Neuronal stem cell (in vitro differentiated cells): ENCODE measurements at regions not wholly inside any gene's neighbourhood (a gene's known extent, or its start where the extent isn't known, plus 50 kb on each side); places are given as distances from the start of the nearest gene placed in this dataset.
"Not testable (repeated sequence)": the region's sequence is repeated elsewhere in the genome, so short reads cannot be mapped to it uniquely, and the experiment has no call there.

Experiments
- DNase-seq: peaks from one replicate; pipeline ENCODE4 v3.0.0-alpha.2; 2013; ENCODE audit warnings: low spot score
- H2AFZ ChIP-seq: one replicate; pipeline ENCODE4 v1.6.1; 2013; ENCODE audit warnings: mild to moderate bottlenecking, low read length, inconsistent platforms
- H2AK5ac ChIP-seq: 2 replicates; pipeline ENCODE4 v1.6.1; 2013; ENCODE audit warnings: low read depth, mild to moderate bottlenecking, inconsistent platforms, low read length, moderate library complexity, mixed read lengths
- H2BK120ac ChIP-seq: 2 replicates; pipeline ENCODE4 v1.6.1; 2013; ENCODE audit warnings: low read depth, mild to moderate bottlenecking, inconsistent platforms, low read length, moderate library complexity, mixed read lengths
- H2BK12ac ChIP-seq: one replicate; pipeline ENCODE4 v1.6.1; 2013; ENCODE audit warnings: low read length, inconsistent platforms
- H2BK15ac ChIP-seq: 2 replicates; pipeline ENCODE4 v1.6.1; 2013; ENCODE audit warnings: mild to moderate bottlenecking, low read length, inconsistent platforms, mixed read lengths
- H2BK5ac ChIP-seq: one replicate; pipeline ENCODE4 v1.6.1; 2013; ENCODE audit warnings: inconsistent platforms, mild to moderate bottlenecking, low read length, moderate library complexity
- H3K14ac ChIP-seq: one replicate; pipeline ENCODE4 v1.6.1; 2013; ENCODE audit warnings: low read length, inconsistent platforms
- H3K18ac ChIP-seq: 2 replicates; pipeline ENCODE4 v1.6.1; 2013; ENCODE audit warnings: low read length, inconsistent platforms
- H3K23ac ChIP-seq: 2 replicates; pipeline ENCODE4 v1.6.1; 2013; ENCODE audit warnings: low read depth, mild to moderate bottlenecking, mixed read lengths, low read length, inconsistent platforms; ENCODE audit not compliant: poor library complexity
- H3K27ac ChIP-seq: replicated peaks from 3 replicates; pipeline ENCODE4 v1.5.1; 2013; ENCODE audit warnings: low read length, inconsistent platforms
- H3K27me3 ChIP-seq, 3 experiments: 2 replicates each; pipeline ENCODE4 v1.6.1; 2013; ENCODE audit warnings: low read length in 3 of 3, mild to moderate bottlenecking in 2 of 3, inconsistent platforms in 1 of 3, low read depth in 1 of 3, mixed read lengths in 1 of 3, moderate library complexity in 1 of 3; ENCODE audit not compliant: control insufficient read depth in 3 of 3, insufficient read depth in 3 of 3
- H3K36me3 ChIP-seq, 2 donors: replicated peaks in 1 of 2; 2 replicates each; pipeline ENCODE4 v1.6.1; 2013; ENCODE audit warnings: low read length in 2 of 2; ENCODE audit not compliant: control insufficient read depth in 2 of 2, insufficient read depth in 2 of 2
- H3K4ac ChIP-seq: 2 replicates; pipeline ENCODE4 v1.6.1; 2013; ENCODE audit warnings: inconsistent platforms, mild to moderate bottlenecking, low read length, moderate library complexity
- H3K4me1 ChIP-seq, 2 donors: 1 replicate in 1 of 2; 2 replicates in 1 of 2; pipeline ENCODE4 v1.6.1; 2013; ENCODE audit warnings: low read length in 2 of 2, low read depth in 1 of 2; ENCODE audit not compliant: control insufficient read depth in 2 of 2, insufficient read depth in 1 of 2
- H3K4me2 ChIP-seq: one replicate; pipeline ENCODE4 v1.6.1; 2013; ENCODE audit warnings: mild to moderate bottlenecking, low read length, inconsistent platforms; ENCODE audit not compliant: insufficient read depth, poor library complexity, severe bottlenecking
- H3K4me3 ChIP-seq, 2 donors: 2 replicates each; pipeline ENCODE4 v1.5.1; 2013; ENCODE audit warnings: low read length in 2 of 2, mild to moderate bottlenecking in 2 of 2, inconsistent platforms in 1 of 2, moderate library complexity in 1 of 2
- H3K79me1 ChIP-seq: one replicate; pipeline ENCODE4 v1.6.1; 2013; ENCODE audit warnings: low read depth, mild to moderate bottlenecking, inconsistent platforms, low read length, moderate library complexity
- H3K9ac ChIP-seq: one replicate; pipeline ENCODE4 v1.6.1; 2013; ENCODE audit warnings: mild to moderate bottlenecking, low read depth, low read length, inconsistent platforms; ENCODE audit not compliant: poor library complexity
- H3K9me3 ChIP-seq, 2 donors: replicated peaks in 1 of 2; 2 replicates each; pipeline versions ENCODE3 to v1.6.1; 2013; ENCODE audit warnings: low read length in 2 of 2, mild to moderate bottlenecking in 2 of 2, inconsistent platforms in 1 of 2, low read depth in 1 of 2, mixed read lengths in 1 of 2, moderate library complexity in 1 of 2; ENCODE audit not compliant: control insufficient read depth in 2 of 2, insufficient read depth in 1 of 2
- H4K8ac ChIP-seq: one replicate; pipeline ENCODE4 v1.6.1; 2013; ENCODE audit warnings: low read depth, mild to moderate bottlenecking, inconsistent platforms, low read length, moderate library complexity
- H4K91ac ChIP-seq: one replicate; pipeline ENCODE4 v1.6.1; 2013; ENCODE audit warnings: low read length, low read depth, mild to moderate bottlenecking, inconsistent platforms; ENCODE audit not compliant: poor library complexity
- WGBS, 2 donors: extraction: QIAGEN DNeasy Blood & Tissue Kit; methylation state at CpG; one replicate each; pipeline ENCODE4 v1.1.7; 2013; ENCODE audit warnings: missing lambda C conversion rate in 2 of 2, mixed read lengths in 1 of 2; ENCODE audit not compliant: insufficient read length in 2 of 2, insufficient replicate concordance in 1 of 2; ENCODE audit errors: extremely low coverage in 2 of 2; 5-methylcytosine and 5-hydroxymethylcytosine counted together

DNA sequence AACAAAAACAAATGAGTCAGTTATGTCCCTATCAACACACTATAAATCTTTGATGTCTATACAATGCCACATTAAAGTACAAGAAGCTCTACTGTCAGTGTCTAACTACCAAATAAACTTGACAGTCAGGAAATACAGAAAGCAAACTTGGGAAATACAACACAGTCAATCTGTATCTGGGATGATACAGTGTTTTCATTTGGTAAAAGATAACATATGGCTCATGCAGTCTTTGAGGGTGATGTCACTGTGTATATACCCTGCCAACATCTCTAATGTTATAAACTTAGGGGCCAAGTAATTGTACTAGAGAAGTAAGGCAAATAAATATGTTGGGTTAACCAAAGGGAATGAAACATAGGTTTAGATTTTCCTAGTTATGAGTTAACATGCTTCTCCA is 552.5 kb upstream of the ADAMTS5 start:
- no peak overlapping the region for H2AFZ ChIP-seq

GRCh38 chr21:27517177-27517576 is 550.3 kb upstream of the ADAMTS5 start:
- not testable (repeated sequence) for H3K27me3 ChIP-seq, H3K9me3 ChIP-seq, H2BK120ac ChIP-seq, H3K18ac ChIP-seq, H3K4me1 ChIP-seq, H2AK5ac ChIP-seq, H3K36me3 ChIP-seq, H3K27ac ChIP-seq, H3K9ac ChIP-seq, H2AFZ ChIP-seq, H3K14ac ChIP-seq, H2BK15ac ChIP-seq, H2BK12ac ChIP-seq, H3K79me1 ChIP-seq, H3K4ac ChIP-seq, H3K4me3 ChIP-seq, H4K91ac ChIP-seq, DNase-seq, H4K8ac ChIP-seq, H2BK5ac ChIP-seq, H3K4me2 ChIP-seq, H3K23ac ChIP-seq
- no CpG with 5 or more reads among the region's 2 CpGs for WGBS, 2 donors

More for the DNA sequence above, 552.5 kb upstream of the ADAMTS5 start:
- H3K14ac ChIP-seq = no peak overlapping the region
- no peaks in the 10 kb centered on the region for H3K79me1 ChIP-seq
- no peak for DNase-seq
- no peak overlapping the region for H3K23ac ChIP-seq
- H4K8ac ChIP-seq = no peak overlapping the region
- H3K18ac ChIP-seq = no peak overlapping the region
- no peak overlapping the region for H2BK5ac ChIP-seq
- peaks cover 0 to 3% of the 10 kb centered on the region in 2 donors for H3K9me3 ChIP-seq
- H3K9ac ChIP-seq = no peak overlapping the region
- H2BK15ac ChIP-seq = no peak overlapping the region
- H3K36me3 ChIP-seq = no peaks in the 10 kb centered on the region
- no peak overlapping the region for H3K27ac ChIP-seq
- no peak overlapping the region for H2BK12ac ChIP-seq
- no peak overlapping the region for H2AK5ac ChIP-seq
- no peak overlapping the region for H3K4me2 ChIP-seq
- no peak overlapping the region for H3K4me3 ChIP-seq
- H3K4me1 ChIP-seq = no peaks in the 10 kb centered on the region
- H3K27me3 ChIP-seq = no peaks in the 10 kb centered on the region
- H3K4ac ChIP-seq = no peak overlapping the region
- H4K91ac ChIP-seq = no peak overlapping the region
- H2BK120ac ChIP-seq = no peak overlapping the region

- Histone ChIP-seq H4K8ac (no peak overlapping the region), H3K4me1 (no peaks in the 10 kb centered on the region), H3K14ac (no peak overlapping the region), H2AK5ac (no peak overlapping the region), H4K91ac (no peak overlapping the region), H3K27me3 (no peaks in the 10 kb centered on the region), H3K79me1 (no peaks in the 10 kb centered on the region), H3K36me3 (no peaks in the 10 kb centered on the region), H3K18ac (no peak overlapping the region), H3K9ac (no peak overlapping the region), H3K4me2 (no peak overlapping the region), H2BK15ac (no peak overlapping the region), H3K23ac (no peak overlapping the region), H2BK12ac (no peak overlapping the region), H2BK120ac (no peak overlapping the region), H3K9me3 (peaks cover 0 to 3% of the 10 kb centered on the region in 2 donors), H3K4ac (no peak overlapping the region), H3K27ac (no peak overlapping the region), H2BK5ac (no peak overlapping the region), H2AFZ (no peak overlapping the region), H3K4me3 (no peak overlapping the region)
- no peak for DNase-seq
Observed at GRCh38 chr21:27515676-27516075, 548.8 kb upstream of the ADAMTS5 start.

GRCh38 chr21:27513825-27514224 is 546.9 kb upstream of the ADAMTS5 start:
- Histone ChIP-seq H2AFZ (no peak overlapping the region), H2AK5ac (no peak overlapping the region), H2BK15ac (no peak overlapping the region), H2BK5ac (no peak overlapping the region), H3K14ac (no peak overlapping the region), H3K9me3 (peaks cover 0 to 3% of the 10 kb centered on the region in 2 donors), H2BK120ac (no peak overlapping the region), H3K36me3 (no peaks in the 10 kb centered on the region), H3K4me3 (no peak overlapping the region), H3K27ac (no peak overlapping the region), H3K9ac (no peak overlapping the region), H3K4ac (no peak overlapping the region), H3K23ac (no peak overlapping the region), H3K4me2 (no peak overlapping the region), H3K79me1 (no peaks in the 10 kb centered on the region), H3K18ac (no peak overlapping the region), H3K27me3 (no peaks in the 10 kb centered on the region), H3K4me1 (no peaks in the 10 kb centered on the region), H2BK12ac (no peak overlapping the region), H4K91ac (no peak overlapping the region), H4K8ac (no peak overlapping the region)
- DNase-seq = no peak
- whole genome bisulfite sequencing, 2 donors = no CpG with 5 or more reads among the region's 4 CpGs
